ENCODE measurements at regions not wholly inside any gene's neighbourhood (a gene's known extent, or its start where the extent isn't known, plus 50 kb on each side); places are given as distances from the start of the nearest gene placed in this dataset.

DNA sequence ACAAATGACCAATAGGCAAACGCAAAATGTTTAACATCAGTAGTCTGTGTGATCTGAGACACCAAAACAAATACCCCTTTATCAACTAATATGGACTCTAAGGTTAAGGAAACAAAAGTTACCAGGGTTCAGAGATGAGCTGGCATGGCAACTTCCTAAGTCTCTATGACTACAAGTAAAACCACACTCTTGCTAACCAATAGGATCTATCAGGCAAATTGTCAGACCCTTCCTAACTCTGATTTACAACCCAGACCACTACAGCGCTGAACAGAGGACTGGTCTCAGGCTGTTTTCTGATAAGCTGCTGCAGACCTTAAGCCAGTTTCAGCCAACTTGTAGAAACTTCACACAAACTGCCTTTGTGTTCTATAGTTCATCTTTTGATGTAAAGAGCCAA is 608.0 kb downstream of the TLL1 start:
- Histone ChIP-seq H2AFZ (ENCODE audit: low read depth, low read length) (no peak overlapping the region), H3K4me3 (ENCODE audit: insufficient read depth, low read depth, low read length) (no peak overlapping the region), H3K9ac (ENCODE audit: low read length) (no peak overlapping the region), H3K27ac (ENCODE audit: low read depth, low read length) (no peak overlapping the region), H3K9me3 (ENCODE audit: insufficient read depth, low read depth, low read length) (no peaks in the 10 kb centered on the region), H4K20me1 (ENCODE audit: insufficient read depth, low read length) (no peaks in the 10 kb centered on the region), H3K79me2 (ENCODE audit: insufficient read depth, low read length) (no peaks in the 10 kb centered on the region), H3K36me3 (ENCODE audit: insufficient read depth, low read length) (no peaks in the 10 kb centered on the region), H3K27me3 (ENCODE audit: insufficient read depth, low read length) (no peaks in the 10 kb centered on the region), H3K4me2 (ENCODE audit: low read length) (no peak overlapping the region), H3K4me1 (ENCODE audit: insufficient read depth, low read length) (no peaks in the 10 kb centered on the region)
- DNase-seq (ENCODE audit: low read depth), result no peak
- FAIRE-seq, result no peak
- no peak for TF ChIP-seq EZH2 (IDR thresholded peaks at IDR 0.05; ENCODE audit: insufficient read depth, low read length)
- TF ChIP-seq, protein P1, sequence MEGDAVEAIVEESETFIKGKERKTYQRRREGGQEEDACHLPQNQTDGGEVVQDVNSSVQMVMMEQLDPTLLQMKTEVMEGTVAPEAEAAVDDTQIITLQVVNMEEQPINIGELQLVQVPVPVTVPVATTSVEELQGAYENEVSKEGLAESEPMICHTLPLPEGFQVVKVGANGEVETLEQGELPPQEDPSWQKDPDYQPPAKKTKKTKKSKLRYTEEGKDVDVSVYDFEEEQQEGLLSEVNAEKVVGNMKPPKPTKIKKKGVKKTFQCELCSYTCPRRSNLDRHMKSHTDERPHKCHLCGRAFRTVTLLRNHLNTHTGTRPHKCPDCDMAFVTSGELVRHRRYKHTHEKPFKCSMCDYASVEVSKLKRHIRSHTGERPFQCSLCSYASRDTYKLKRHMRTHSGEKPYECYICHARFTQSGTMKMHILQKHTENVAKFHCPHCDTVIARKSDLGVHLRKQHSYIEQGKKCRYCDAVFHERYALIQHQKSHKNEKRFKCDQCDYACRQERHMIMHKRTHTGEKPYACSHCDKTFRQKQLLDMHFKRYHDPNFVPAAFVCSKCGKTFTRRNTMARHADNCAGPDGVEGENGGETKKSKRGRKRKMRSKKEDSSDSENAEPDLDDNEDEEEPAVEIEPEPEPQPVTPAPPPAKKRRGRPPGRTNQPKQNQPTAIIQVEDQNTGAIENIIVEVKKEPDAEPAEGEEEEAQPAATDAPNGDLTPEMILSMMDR (IDR thresholded peaks at IDR 0.05; ENCODE audit: insufficient read depth, low read depth, low read length), result no peak
- no peaks in the 10 kb centered on the region for H3K9me3 Mint-ChIP-seq (ENCODE audit: unreplicated experiment)
- no peak overlapping the region for H3K27ac Mint-ChIP-seq (ENCODE audit: unreplicated experiment)
- H3K4me1 Mint-ChIP-seq (ENCODE audit: low read depth, unreplicated experiment), result no peaks in the 10 kb centered on the region
- H3K36me3 Mint-ChIP-seq (ENCODE audit: low read depth, unreplicated experiment), result no peaks in the 10 kb centered on the region
- H3K4me3 Mint-ChIP-seq (ENCODE audit: unreplicated experiment), result no peak overlapping the region
- H3K27me3 Mint-ChIP-seq (ENCODE audit: low read depth, unreplicated experiment), result no peaks in the 10 kb centered on the region

DNA sequence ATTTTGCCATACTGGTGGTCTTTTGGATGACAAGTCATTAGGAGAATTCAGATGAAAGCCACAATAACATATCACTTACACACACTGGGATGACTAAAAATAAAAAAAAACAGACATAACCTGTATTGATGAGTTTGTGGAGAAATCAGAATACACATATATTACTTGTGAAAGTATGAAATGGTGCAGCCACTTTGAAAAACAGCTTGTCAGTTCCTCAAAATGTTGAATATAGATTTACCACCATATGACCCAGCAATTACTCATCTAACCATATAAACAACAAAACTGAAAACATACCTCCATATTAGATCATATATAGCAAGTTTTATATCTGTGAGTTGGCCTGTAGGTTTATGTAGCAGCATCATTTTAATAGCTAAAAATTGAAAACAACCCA is 608.7 kb downstream of the TLL1 start:
- Histone ChIP-seq H4K20me1 (ENCODE audit: insufficient read depth, low read length) (no peaks in the 10 kb centered on the region), H3K79me2 (ENCODE audit: insufficient read depth, low read length) (no peaks in the 10 kb centered on the region), H3K36me3 (ENCODE audit: insufficient read depth, low read length) (no peaks in the 10 kb centered on the region), H3K4me1 (ENCODE audit: insufficient read depth, low read length) (no peaks in the 10 kb centered on the region), H3K4me2 (ENCODE audit: low read length) (no peak overlapping the region), H2AFZ (ENCODE audit: low read depth, low read length) (no peak overlapping the region), H3K4me3 (ENCODE audit: insufficient read depth, low read depth, low read length) (no peak overlapping the region), H3K9ac (ENCODE audit: low read length) (no peak overlapping the region), H3K9me3 (ENCODE audit: insufficient read depth, low read depth, low read length) (no peaks in the 10 kb centered on the region), H3K27ac (ENCODE audit: low read depth, low read length) (no peak overlapping the region), H3K27me3 (ENCODE audit: insufficient read depth, low read length) (no peaks in the 10 kb centered on the region)
- TF ChIP-seq, protein P1 (IDR thresholded peaks at IDR 0.05; ENCODE audit: insufficient read depth, low read depth, low read length), result no peak
- no peak for TF ChIP-seq EZH2 (IDR thresholded peaks at IDR 0.05; ENCODE audit: insufficient read depth, low read length)
- Mint-ChIP-seq H3K27ac (ENCODE audit: unreplicated experiment) (no peak overlapping the region), H3K27me3 (ENCODE audit: low read depth, unreplicated experiment) (no peaks in the 10 kb centered on the region), H3K36me3 (ENCODE audit: low read depth, unreplicated experiment) (no peaks in the 10 kb centered on the region), H3K9me3 (ENCODE audit: unreplicated experiment) (no peaks in the 10 kb centered on the region), H3K4me3 (ENCODE audit: unreplicated experiment) (no peak overlapping the region), H3K4me1 (ENCODE audit: low read depth, unreplicated experiment) (no peaks in the 10 kb centered on the region)
- no peak for DNase-seq (ENCODE audit: low read depth)
- FAIRE-seq, result no peak

DNA sequence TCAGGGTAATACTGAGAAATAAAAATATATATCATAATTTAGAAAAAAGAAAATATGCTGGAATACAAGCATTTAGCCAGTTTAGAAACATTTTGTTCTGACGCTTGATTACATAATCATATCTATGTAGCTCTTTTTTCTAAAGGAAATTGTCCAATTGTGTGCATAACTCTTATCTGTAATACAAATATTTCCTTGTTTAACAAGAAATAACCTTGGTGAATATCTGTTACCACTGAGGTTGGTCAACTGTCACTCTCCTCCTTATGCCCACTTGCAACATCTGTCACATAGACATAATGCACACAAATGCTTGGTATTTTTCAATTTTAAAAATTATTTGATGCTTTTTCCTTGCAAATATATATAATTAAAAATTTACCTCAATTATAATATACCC is 609.7 kb downstream of the TLL1 start:
- no peaks in the 10 kb centered on the region for H3K36me3 ChIP-seq (ENCODE audit: insufficient read depth, low read length)
- FAIRE-seq, result no peak

More for the DNA sequence above, 609.7 kb downstream of the TLL1 start:
- TF ChIP-seq EZH2 (IDR thresholded peaks at IDR 0.05; ENCODE audit: insufficient read depth, low read length), result no peak
- TF ChIP-seq, protein P1 (IDR thresholded peaks at IDR 0.05; ENCODE audit: insufficient read depth, low read depth, low read length), result no peak
- H3K36me3 Mint-ChIP-seq (ENCODE audit: low read depth, unreplicated experiment), result no peaks in the 10 kb centered on the region
- no peak for DNase-seq (ENCODE audit: low read depth)
- no peak overlapping the region for H2AFZ ChIP-seq (ENCODE audit: low read depth, low read length)
- H3K4me3 Mint-ChIP-seq (ENCODE audit: unreplicated experiment), result no peak overlapping the region
- H3K27me3 ChIP-seq (ENCODE audit: insufficient read depth, low read length), result no peaks in the 10 kb centered on the region
- no peaks in the 10 kb centered on the region for H3K4me1 Mint-ChIP-seq (ENCODE audit: low read depth, unreplicated experiment)
- no peaks in the 10 kb centered on the region for H3K9me3 ChIP-seq (ENCODE audit: insufficient read depth, low read depth, low read length)
- H3K4me1 ChIP-seq (ENCODE audit: insufficient read depth, low read length), result no peaks in the 10 kb centered on the region
- H3K9me3 Mint-ChIP-seq (ENCODE audit: unreplicated experiment), result no peaks in the 10 kb centered on the region
- no peak overlapping the region for H3K27ac Mint-ChIP-seq (ENCODE audit: unreplicated experiment)
- H3K27ac ChIP-seq (ENCODE audit: low read depth, low read length), result no peak overlapping the region
- no peak overlapping the region for H3K9ac ChIP-seq (ENCODE audit: low read length)
- no peaks in the 10 kb centered on the region for H4K20me1 ChIP-seq (ENCODE audit: insufficient read depth, low read length)
- H3K4me2 ChIP-seq (ENCODE audit: low read length), result no peak overlapping the region
- H3K79me2 ChIP-seq (ENCODE audit: insufficient read depth, low read length), result no peaks in the 10 kb centered on the region
- H3K27me3 Mint-ChIP-seq (ENCODE audit: low read depth, unreplicated experiment), result no peaks in the 10 kb centered on the region
- no peak overlapping the region for H3K4me3 ChIP-seq (ENCODE audit: insufficient read depth, low read depth, low read length)

All from astrocyte (in vitro differentiated cells and primary cell).